ENCODE measurements at regions not wholly inside any gene's neighbourhood (a gene's known extent, or its start where the extent isn't known, plus 50 kb on each side); places are given as distances from the start of the nearest gene placed in this dataset.

GRCh38 chr10:20407357-20407756 is 489.8 kb downstream of the NEBL start:
- Histone ChIP-seq H3K79me2 (ENCODE audit: control insufficient read depth, insufficient read depth, low read length) (no peaks in the 10 kb centered on the region), H3K27ac (ENCODE audit: control insufficient read depth, insufficient read depth, low read length) (no peak overlapping the region), H4K20me1 (ENCODE audit: control insufficient read depth, extremely low read depth, insufficient read depth, low read length) (no peaks in the 10 kb centered on the region), H3K27me3 (ENCODE audit: control insufficient read depth, extremely low read depth, insufficient read depth, low read length) (no peaks in the 10 kb centered on the region), H3K4me2 (ENCODE audit: control insufficient read depth, extremely low read depth, insufficient read depth, low read depth, low read length) (no peak overlapping the region), H3K36me3 (ENCODE audit: control insufficient read depth in 2 of 2, extremely low read depth in 1 of 2, insufficient read depth in 2 of 2, low read length in 2 of 2) (no peaks in the 10 kb centered on the region), H3K4me1 (ENCODE audit: control insufficient read depth, extremely low read depth, insufficient read depth, low read length) (no peaks in the 10 kb centered on the region), H3K9ac (ENCODE audit: control insufficient read depth, extremely low read depth, insufficient read depth, low read length) (no peak overlapping the region), H3K4me3 (ENCODE audit: control insufficient read depth in 2 of 3, extremely low read depth in 1 of 3, insufficient read depth in 2 of 3, low read depth in 1 of 3, low read length in 3 of 3) (no peak overlapping the region), H3K9me1 (ENCODE audit: control insufficient read depth, extremely low read depth, insufficient read depth, low read length) (no peaks in the 10 kb centered on the region), H2AFZ (ENCODE audit: control insufficient read depth, low read length) (no peak overlapping the region), H3K9me3 (ENCODE audit: control insufficient read depth, low read depth, low read length) (no peaks in the 10 kb centered on the region)
- FAIRE-seq (no peak), DNase-seq (ENCODE audit: low read depth, low spot score) (no peak)
- TF ChIP-seq EZH2 (IDR thresholded peaks at IDR 0.05; ENCODE audit: low read length): no peak
- TF ChIP-seq CTCF (optimal IDR thresholded peaks at IDR 0.05 in 1 of 3, IDR thresholded peaks at IDR 0.05 in 1 of 3, conservative IDR thresholded peaks at IDR 0.05 in 1 of 3; ENCODE audit: extremely low read depth in 1 of 3, insufficient read depth in 2 of 3, low read length in 3 of 3): no peak
- dilution Hi-C loops (cut with MboI; ENCODE audit: extremely low pct_ligation_motif_present, low sequenced_read_pairs): no loop called here

- no peaks in the 10 kb centered on the region for H3K27me3 ChIP-seq (ENCODE audit: control insufficient read depth, extremely low read depth, insufficient read depth, low read length)
- H3K9ac ChIP-seq (ENCODE audit: control insufficient read depth, extremely low read depth, insufficient read depth, low read length): no peak overlapping the region
- no peaks in the 10 kb centered on the region for H3K4me1 ChIP-seq (ENCODE audit: control insufficient read depth, extremely low read depth, insufficient read depth, low read length)
- no peaks in the 10 kb centered on the region for H3K9me1 ChIP-seq (ENCODE audit: control insufficient read depth, extremely low read depth, insufficient read depth, low read length)
- TF ChIP-seq CTCF (optimal IDR thresholded peaks at IDR 0.05 in 1 of 3, IDR thresholded peaks at IDR 0.05 in 1 of 3, conservative IDR thresholded peaks at IDR 0.05 in 1 of 3; ENCODE audit: extremely low read depth in 1 of 3, insufficient read depth in 2 of 3, low read length in 3 of 3): no peak
- TF ChIP-seq EZH2 (IDR thresholded peaks at IDR 0.05; ENCODE audit: low read length): no peak
- dilution Hi-C loops (cut with MboI; ENCODE audit: extremely low pct_ligation_motif_present, low sequenced_read_pairs): no loop called here
- H3K4me2 ChIP-seq (ENCODE audit: control insufficient read depth, extremely low read depth, insufficient read depth, low read depth, low read length): no peak overlapping the region
- H3K27ac ChIP-seq (ENCODE audit: control insufficient read depth, insufficient read depth, low read length): no peak overlapping the region
- H3K4me3 ChIP-seq (ENCODE audit: control insufficient read depth in 2 of 3, extremely low read depth in 1 of 3, insufficient read depth in 2 of 3, low read depth in 1 of 3, low read length in 3 of 3): no peak overlapping the region
- no peak overlapping the region for H2AFZ ChIP-seq (ENCODE audit: control insufficient read depth, low read length)
- H4K20me1 ChIP-seq (ENCODE audit: control insufficient read depth, extremely low read depth, insufficient read depth, low read length): no peaks in the 10 kb centered on the region
- H3K36me3 ChIP-seq (ENCODE audit: control insufficient read depth in 2 of 2, extremely low read depth in 1 of 2, insufficient read depth in 2 of 2, low read length in 2 of 2): no peaks in the 10 kb centered on the region
- DNase-seq (ENCODE audit: low read depth, low spot score) (no peak), FAIRE-seq (no peak)
- H3K9me3 ChIP-seq (ENCODE audit: control insufficient read depth, low read depth, low read length): no peaks in the 10 kb centered on the region
- no peaks in the 10 kb centered on the region for H3K79me2 ChIP-seq (ENCODE audit: control insufficient read depth, insufficient read depth, low read length)
These were observed 490.6 kb downstream of the NEBL start for GRCh38 chr10:20406281-20407104.

Data from keratinocyte (primary cell).